Hepatic stellate cell (primary cell): ENCODE measurements at regions not wholly inside any gene's neighbourhood (a gene's known extent, or its start where the extent isn't known, plus 50 kb on each side); places are given as distances from the start of the nearest gene placed in this dataset.

Source experiments
- DNase-seq: peaks from one replicate; pipeline ENCODE4 v3.0.0; 2011; ENCODE audit warnings: low spot score

DNA sequence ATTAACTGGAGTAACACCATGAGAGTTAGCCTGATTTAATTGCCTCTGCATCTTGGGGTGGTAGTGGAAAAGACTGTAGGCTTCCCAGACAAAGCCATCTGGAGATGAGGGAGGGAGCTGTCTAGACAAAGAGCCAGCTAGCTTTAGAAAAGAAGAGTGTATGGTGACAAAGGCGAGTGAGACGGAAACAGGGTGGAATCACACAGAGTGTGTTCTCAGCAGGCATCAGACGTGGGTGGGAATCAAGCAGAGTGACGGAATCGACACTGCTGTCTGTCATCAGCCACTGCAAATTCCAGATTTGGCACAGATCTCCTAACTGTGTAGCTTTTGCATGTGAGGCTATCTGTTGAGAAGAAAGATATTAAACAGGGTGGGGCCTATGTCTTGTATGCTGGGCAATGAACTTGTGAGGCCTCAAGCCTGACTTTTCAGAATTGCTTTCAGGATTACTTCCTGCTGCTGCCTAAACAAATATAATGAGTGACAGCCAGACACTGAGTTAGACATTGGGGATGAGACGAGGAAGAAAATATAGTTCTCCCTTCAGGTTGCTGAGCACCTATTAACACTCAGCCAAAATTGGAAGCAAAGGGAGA, 236.5 kb upstream of the GRIP1 start:
- DNase-seq = no peak

DNA sequence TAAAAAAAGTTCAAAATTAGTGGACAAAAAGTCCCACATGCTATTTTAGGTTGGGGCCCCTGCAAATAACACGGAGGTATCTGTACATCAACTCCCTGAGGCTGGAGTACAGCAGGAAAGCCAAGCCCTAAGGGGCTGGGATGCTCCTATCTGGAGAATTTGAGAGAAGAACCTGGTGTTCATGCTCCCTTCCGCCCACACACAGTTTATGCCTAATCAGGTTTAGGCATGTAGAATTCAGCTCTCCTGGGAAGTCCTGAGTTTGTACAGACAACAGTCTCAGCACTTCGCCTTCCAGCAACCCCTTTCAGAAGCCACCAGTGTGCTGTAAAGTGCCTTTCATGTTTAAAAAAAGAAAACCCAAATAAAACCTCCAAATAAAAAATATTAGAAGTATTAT, 237.3 kb upstream of the GRIP1 start:
- DNase-seq = no peak

DNA sequence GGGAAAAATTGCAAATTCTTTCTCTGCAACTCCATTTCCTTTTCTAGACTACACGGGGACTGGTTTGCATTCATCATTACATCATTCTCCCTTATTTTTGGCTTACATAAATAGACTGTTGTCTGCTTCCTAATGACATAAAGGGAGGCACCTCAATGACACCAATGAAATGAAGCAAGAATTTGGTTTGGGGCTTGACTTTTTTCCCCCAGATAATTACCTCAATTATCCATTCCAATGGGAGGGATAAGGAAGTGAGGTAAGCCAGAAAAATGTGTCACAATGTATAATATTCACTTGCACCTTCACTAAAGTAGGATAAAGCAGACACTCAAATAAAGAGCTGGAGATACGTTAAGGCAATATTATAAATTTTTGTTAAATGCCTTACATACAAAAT, 240.6 kb upstream of the GRIP1 start:
- no peak for DNase-seq

- no peak for DNase-seq
Measured at GRCh38 chr12:66920205-66920604, 241.3 kb upstream of the GRIP1 start.

GRCh38 chr12:66921151-66921550, 242.3 kb upstream of the GRIP1 start:
- no peak for DNase-seq

- DNase-seq = no peak
Measured at GRCh38 chr12:66925083-66925482, 246.2 kb upstream of the GRIP1 start.

- DNase-seq = no peak
Measured at GRCh38 chr12:66929121-66929520, 250.2 kb upstream of the GRIP1 start.

DNA sequence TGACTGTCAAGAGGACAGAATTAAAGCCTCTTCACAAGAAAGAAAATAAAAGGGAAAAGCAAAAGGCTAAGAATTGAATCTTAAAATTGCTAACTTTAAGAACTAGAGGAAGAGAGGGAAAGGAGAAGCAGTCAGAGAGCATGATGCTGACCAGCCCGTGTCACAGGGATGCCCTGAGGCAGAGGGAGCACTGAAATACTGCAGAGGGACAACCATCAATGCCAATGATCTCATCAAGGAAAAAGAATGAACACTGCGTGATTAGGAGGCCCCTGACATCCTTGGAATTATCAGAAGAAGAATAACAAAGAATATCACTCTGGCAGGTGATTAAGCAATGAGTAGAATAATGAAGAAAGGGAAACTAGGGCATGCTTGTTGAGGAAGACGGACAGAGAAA, 252.2 kb upstream of the GRIP1 start:
- DNase-seq = no peak

DNA sequence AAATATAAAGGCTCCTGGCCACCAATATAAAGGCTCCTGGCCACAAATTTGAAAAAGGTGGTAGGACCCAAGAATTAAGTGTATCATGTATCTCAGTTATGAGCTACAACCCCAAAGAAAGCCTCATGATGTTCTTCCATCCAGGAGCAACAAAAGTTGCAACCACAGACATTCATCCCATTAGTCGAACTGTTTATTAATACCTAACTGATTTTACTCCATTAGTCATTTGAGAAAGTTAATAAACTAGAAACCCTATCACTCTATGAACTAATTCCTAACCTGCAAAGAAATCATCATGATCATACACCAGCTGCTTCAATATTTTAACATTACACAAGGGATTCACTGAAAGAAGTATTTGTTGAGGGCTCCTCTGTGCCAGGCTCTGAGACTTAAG, 253.2 kb upstream of the GRIP1 start:
- DNase-seq = no peak

DNA sequence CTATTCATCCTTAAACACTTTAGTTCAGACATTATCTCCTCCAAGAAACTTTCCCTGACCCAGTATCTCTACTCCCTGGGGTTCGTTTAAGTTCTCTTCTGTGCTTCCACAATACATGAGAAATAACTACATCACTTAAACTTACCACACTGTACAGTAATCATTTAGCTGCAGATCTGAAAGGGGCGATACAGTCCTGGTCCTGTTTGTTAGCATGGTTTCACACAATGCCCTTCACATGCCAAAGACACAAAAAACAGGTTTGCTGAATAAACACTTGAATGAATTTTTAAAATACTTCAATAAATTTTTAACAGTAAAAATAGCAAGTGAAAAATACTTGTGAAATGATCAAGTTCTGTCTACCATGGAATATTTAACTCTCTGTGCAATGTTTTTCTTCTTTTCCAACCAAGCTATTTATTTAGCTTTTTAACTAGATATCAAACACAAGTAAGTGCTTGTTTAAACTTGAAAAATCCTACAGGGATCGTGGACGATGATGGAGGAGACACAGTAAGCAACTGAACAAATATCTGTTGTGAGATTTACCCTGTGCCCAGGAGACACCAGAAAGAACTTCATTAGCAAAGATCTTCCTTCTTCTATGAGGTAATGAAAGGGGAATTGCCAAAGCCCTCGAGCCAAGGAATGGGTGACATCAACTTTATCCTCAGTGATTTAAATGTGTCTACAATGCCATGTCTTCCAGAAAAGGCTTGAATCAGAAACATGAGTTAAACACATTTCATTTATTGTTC, 255.6 kb upstream of the GRIP1 start:
- DNase-seq = no peak

GRCh38 chr12:66941150-66941549, 262.3 kb upstream of the GRIP1 start:
- DNase-seq = no peak

DNA sequence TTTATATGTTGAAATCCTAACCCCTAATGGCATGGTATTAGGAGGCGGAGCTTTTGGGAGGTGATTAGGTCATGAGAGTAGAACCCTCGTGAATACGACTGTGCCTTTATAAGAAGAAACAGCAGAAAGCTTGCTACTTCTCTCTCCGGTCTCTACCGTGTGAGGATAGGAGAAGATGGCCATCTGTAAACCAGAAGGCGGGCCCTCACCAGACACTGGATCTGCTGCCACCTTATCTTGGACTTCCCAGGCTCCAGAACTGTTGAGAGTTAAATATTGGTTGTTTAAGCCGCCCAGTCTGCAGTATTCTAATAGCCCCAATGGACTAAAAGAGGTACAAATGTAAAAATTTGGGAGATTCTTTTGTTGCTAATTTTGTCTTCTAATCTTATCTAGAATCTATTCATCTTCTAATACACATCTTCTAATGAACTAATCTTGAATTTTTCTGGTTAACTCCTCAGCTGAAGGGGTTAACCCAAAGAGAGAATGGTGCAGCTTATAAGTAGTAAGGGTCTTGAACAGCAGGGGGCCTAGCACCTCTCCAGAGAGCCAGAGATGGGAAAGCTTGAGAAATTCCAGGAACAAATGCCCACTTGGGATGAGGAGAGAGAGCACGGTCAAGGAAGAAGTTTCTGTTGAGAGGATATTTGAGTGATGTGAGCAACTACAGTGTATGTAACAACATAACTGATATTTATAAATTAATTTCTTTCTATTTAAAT, 264.0 kb upstream of the GRIP1 start:
- DNase-seq = no peak

DNA sequence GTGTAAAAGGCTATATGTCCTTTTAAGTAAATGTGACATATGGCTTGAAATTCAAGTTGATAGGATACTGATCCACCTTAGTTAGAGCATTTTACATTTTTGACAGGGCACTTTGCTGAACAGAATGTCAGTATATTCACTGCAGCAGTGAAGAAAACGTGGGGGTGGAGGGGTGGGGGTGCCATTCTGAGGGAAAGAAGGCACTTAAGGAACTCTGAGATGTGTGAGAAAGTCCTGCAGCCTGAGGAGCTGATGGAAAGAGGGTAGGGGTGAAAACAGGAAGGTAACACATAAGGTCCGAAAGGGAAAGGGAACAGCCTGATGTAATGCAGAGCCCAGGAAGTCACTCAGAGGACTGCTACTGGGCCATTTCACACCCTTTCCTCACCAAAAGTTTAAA, 265.5 kb upstream of the GRIP1 start:
- no peak for DNase-seq

DNA sequence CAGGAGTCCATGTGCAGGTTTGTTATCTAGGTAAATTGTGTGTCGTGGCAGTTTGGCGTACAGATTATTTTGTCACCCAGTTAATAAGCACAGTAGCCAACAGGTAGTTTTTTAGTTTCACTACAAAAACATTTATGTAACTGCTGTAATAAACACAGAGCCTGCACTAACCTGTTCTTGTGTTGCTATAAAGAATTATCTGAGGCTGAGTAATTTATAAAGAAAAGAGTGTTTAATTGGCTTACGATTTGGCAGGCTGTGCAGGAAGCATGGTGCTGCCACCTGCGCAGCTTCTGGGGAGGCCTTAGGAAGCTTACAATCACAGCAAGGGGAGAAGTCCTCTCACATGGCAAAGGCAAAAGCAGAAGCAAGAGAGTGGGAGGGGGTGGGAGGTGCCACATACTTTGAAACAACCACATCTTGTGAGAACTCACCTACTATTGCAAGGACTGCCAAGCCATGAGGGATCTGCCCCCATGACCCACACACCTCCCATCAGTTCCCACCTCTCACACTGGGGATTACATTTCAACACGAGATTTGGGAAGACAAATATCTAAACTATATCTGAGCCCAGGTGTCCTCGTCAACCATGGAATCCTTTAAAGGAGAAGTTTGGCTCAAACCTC, 266.4 kb upstream of the GRIP1 start:
- no peak for DNase-seq

DNA sequence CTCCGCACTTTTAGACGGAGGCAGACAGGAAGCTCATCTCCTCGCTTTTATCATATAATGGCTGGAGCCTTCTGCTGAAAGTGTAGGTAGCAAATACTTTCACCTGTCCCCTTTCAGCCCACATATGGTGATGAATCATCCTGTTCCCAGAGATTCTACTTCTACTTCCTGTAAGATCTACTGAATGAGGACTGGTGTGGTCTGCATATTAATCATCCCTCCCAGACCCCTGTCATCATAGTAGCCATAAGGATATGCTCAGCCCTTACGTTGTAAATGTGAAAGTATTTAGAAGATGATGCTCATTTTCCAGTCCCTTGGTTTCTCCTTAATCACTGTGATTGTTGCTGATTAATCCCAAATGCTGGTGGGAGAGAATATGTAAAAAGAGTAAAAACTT, 268.2 kb upstream of the GRIP1 start:
- DNase-seq = no peak

DNA sequence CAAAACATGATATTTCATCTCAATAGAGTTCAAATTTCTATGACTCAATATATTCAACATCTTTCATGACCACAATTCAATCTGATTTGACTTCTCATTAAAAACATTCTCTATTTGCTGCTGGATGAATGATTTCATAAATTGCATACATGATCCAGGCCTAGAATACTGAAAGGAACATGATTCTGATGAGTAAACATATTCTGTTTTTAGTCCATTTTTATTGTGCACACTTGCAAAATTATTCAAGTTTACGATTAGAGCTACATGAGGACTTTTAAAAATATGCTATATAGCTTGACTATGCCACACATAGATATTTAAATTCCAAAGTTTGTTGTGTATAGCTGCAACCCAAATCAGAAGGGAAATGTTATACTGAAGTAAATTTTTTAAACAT, 273.8 kb upstream of the GRIP1 start:
- DNase-seq = no peak

- DNase-seq = no peak
Measured at GRCh38 chr12:66956300-66956699, 277.4 kb upstream of the GRIP1 start.

DNA sequence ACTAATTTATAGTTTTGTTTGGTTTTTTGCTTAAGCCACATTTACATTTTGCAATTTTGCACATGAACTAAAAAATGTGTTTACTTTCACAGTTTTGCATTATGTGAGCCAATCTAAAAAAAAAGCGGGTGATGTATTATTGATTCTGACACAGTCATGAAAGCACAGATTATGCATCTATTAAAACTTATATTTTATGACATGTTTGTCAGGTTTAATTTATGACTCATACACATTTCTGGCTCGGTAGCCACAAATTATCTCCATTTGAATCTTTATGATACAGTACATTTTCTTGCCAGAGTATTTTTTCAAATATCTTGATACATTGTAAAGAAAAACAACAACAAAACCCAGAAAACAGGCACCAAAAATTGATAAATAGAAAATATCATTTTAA, 280.4 kb upstream of the GRIP1 start:
- no peak for DNase-seq

DNA sequence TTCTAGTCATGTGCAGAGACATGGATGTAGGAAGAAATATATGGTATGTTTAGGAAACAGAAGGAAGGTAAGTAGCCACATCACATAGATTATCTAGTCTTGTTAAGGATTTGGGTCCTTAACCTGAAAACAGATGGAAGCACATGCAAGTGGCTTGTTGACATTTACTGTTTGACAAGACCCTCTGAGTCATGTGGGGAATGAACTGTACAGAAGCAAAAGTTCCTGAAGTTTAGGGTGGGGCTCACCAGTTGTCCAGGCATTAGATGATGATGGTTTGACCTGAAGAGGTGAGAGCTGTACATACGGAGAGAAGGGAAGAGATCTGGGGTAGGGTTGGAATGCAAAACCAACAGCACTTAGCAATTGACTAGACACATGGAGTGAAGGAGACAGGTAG, 281.1 kb upstream of the GRIP1 start:
- no peak for DNase-seq

DNA sequence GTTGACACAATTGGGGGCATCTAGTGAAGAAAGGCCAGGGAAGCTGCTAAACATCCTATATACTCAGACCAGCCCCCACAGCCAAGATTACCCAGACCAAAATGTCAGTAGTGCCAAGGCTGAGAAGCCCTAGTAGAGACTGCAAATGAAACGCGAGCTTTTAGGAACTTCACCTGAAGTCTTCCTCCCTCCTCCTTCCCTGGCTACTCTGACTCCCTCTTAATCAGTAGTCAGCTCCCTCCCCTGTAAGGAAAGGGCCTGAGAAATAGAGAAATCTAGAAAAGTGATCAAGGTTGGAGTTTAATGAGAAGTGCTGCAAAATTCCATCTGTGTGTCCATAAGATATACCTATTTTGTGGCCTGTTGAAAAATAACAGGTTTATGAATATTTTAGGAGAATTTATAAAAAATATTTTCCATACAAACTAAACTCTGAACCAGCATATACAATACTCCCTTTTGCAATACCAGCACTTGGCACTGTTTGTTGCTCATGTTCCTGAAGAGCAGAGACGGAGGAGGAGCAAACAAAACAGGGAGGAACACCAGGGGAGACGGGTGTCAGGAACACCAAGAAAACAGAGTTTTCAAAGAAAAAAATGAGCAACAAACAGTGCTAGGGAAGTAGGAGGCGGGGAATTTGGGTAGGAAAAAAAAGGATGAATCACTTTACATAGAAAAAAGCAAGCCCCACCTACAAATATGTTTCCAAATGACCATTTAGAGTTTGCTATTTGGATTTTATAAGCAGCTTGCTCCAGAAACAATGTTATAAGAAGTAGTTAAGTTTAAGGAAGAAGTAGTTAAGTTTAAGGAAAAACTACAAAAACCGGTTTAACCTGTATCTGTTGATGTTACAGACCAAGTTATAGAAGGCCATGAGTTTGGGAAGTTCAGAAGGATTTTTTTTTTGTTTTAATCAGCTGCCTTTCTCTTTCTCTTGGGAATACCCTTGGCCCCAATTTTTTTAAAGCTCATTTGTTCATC, 282.1 kb upstream of the GRIP1 start:
- no peak for DNase-seq

- DNase-seq = no peak
Measured at GRCh38 chr12:66962290-66962689, 283.4 kb upstream of the GRIP1 start.

DNA sequence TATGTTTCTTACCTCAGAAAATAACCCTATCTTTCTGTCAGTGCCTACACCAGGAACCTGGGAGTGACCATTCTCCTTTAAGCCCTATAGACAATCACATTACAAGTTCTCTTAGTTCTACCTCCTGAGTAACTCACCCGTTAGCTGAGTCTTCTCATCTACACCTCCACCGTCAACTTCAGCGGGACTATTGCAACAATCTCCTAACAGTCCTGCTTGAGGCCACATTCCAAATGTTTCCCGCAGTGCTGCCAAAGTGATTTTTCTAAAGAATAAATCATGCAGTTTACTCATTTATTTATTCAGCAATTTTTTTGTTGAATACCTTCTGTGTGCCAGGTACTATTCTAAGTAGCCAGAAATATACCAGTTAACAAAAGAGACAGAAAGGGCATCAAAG, 285.0 kb upstream of the GRIP1 start:
- no peak for DNase-seq
